Cardiac muscle cell (in vitro differentiated cells and primary cell): ENCODE measurements at regions not wholly inside any gene's neighbourhood (a gene's known extent, or its start where the extent isn't known, plus 50 kb on each side); places are given as distances from the start of the nearest gene placed in this dataset.

Experiments
- DNase-seq, 2 donors: peaks; one replicate each; pipeline versions ENCODE4 v3.0.0 to v3.0.0-alpha.2; 2010 to 2017; ENCODE audit warnings: low read depth in 1 of 2, low spot score in 1 of 2
- H3K27ac ChIP-seq: fragments of 200-600 bp; sonication (generic); 2 replicates; pipeline ENCODE4 v1.5.1; 2016
- H3K27me3 ChIP-seq: fragments of 200-600 bp; sonication (generic); 2 replicates; pipeline ENCODE4 v1.6.0; 2016; ENCODE audit warnings: control low read depth
- H3K36me3 ChIP-seq: fragments of 200-600 bp; sonication (generic); 2 replicates; pipeline ENCODE4 v1.5.1; 2016; ENCODE audit warnings: control low read depth
- H3K4me1 ChIP-seq: fragments of 200-600 bp; sonication (generic); 2 replicates; pipeline ENCODE4 v1.8.1; 2017; ENCODE audit warnings: low read depth, mild to moderate bottlenecking, mixed run types
- H3K4me3 ChIP-seq: fragments of 200-600 bp; sonication (generic); 2 replicates; pipeline ENCODE4 v1.5.1; 2016; ENCODE audit warnings: mild to moderate bottlenecking
- H3K9me3 ChIP-seq: fragments of 200-600 bp; sonication (generic); 2 replicates; pipeline ENCODE4 v1.5.1; 2017; ENCODE audit warnings: low read depth, mild to moderate bottlenecking, control low read depth
- TF ChIP-seq, protein P1 (sequence below): IDR thresholded peaks from 2 replicates; pipeline ENCODE4 v1.5.1; 2012; ENCODE audit warnings: low read depth, mild to moderate bottlenecking, low read length

DNA sequence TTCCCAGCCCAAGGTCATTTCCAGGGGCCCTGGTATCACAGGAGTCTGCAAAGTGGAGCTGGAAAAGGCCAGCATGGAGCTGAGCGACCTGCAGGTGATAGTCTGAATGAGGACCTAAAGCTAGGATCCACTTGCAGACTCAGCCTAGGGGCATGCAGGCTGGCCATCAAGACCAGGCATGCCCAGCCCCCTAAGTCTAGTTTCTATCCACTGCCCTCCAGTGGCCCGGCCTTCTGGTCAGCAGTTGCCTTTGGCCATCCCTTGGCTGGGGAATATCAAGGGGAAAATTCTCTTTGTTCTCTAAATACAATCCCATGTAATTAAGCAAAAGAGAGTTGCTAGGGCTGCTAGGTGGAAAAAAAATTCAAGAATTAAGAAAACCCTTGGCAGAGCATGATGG, 96.3 kb upstream of the LHX5 start:
- Histone ChIP-seq H3K27ac (no peak overlapping the region), H3K4me1 (peaks cover 4% of the 10 kb centered on the region), H3K27me3 (peaks cover 16% of the 10 kb centered on the region), H3K36me3 (no peaks in the 10 kb centered on the region), H3K4me3 (no peak overlapping the region), H3K9me3 (no peaks in the 10 kb centered on the region)
- DNase-seq: no peak
- TF ChIP-seq, protein P1, sequence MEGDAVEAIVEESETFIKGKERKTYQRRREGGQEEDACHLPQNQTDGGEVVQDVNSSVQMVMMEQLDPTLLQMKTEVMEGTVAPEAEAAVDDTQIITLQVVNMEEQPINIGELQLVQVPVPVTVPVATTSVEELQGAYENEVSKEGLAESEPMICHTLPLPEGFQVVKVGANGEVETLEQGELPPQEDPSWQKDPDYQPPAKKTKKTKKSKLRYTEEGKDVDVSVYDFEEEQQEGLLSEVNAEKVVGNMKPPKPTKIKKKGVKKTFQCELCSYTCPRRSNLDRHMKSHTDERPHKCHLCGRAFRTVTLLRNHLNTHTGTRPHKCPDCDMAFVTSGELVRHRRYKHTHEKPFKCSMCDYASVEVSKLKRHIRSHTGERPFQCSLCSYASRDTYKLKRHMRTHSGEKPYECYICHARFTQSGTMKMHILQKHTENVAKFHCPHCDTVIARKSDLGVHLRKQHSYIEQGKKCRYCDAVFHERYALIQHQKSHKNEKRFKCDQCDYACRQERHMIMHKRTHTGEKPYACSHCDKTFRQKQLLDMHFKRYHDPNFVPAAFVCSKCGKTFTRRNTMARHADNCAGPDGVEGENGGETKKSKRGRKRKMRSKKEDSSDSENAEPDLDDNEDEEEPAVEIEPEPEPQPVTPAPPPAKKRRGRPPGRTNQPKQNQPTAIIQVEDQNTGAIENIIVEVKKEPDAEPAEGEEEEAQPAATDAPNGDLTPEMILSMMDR: no peak

DNA sequence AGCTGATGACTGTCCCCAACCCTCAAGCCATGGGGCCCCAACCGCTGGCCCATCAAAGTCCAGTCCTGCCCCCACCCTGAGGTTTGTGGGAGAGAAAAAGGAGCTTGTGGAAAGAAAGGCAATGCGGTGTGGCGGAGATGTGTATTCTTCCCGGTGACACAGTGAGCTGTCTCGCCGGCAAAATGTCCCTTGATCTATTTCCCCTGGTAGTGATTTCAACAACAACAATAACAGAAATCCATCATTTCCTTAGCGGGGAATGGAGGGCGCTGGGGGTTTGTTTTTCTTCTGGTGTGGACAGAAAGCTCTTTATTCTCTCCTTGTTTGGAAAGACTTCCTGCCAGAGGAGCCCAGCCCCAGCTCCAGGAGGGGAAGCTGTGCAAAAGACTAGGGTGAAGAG, 93.7 kb upstream of the LHX5 start:
- no peak for DNase-seq
- Histone ChIP-seq H3K4me1 (peaks cover 4% of the 10 kb centered on the region), H3K36me3 (no peaks in the 10 kb centered on the region), H3K9me3 (no peaks in the 10 kb centered on the region), H3K27me3 (peaks cover 19% of the 10 kb centered on the region), H3K27ac (no peak overlapping the region), H3K4me3 (no peak overlapping the region)
- TF ChIP-seq, protein P1: no peak

DNA sequence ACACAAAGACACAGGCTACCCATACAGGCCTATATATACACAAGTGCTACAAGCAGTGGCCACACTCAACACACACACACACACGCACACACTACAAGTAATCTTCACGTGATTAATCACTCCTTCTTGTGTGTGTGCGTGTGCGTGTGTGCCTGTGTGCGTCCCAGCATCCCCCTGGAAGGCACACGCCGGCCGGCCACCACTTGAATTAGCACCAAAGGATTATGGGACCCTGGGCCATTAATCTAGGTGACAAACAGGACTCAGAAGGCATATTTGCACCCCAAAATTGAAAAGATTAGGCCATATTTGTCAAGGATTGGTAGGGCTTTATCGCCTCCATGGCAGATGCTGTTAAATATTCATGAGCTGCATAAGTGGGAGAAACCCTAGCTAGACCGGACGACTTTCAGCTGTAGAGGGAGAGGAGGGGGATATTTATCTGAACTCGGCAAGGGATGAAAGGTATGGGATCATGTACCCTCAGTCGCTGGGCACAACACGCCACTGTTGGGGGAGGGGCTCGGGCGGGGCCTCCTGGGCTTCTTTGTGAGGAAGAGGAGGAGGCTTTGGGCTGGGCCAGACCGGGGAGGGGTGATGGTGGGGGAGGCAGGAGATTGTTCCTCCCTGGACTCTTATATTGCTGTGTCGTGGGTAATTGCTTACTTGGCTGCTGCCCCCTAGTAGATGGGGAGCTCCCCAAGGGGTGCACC, 89.6 kb upstream of the LHX5 start:
- no peaks in the 10 kb centered on the region for H3K9me3 ChIP-seq
- H3K27me3 ChIP-seq: peaks cover 40% of the 10 kb centered on the region
- H3K36me3 ChIP-seq: no peaks in the 10 kb centered on the region
- no peak overlapping the region for H3K27ac ChIP-seq
- TF ChIP-seq, protein P1: no peak
- no peaks in the 10 kb centered on the region for H3K4me1 ChIP-seq
- H3K4me3 ChIP-seq: no peak overlapping the region
- no peak for DNase-seq

DNA sequence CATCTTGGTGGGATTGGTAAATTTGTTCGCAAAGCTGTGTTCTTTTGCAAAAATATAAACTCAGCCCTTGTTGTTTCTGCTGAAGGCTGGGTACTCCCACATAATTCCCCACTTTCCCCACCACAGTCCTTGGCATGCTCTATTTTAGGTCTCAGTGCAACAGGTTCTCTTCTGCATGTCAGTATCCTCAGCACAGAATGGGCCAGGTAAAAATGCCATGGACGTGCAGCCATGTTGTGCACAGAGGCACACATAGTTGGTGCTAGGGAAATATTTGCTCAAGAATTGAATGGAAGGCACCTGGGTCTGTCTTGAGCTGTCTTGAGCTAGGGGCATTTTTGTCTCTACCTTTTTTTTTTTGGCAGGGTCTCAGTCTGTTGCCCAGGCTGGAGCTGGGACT, 87.8 kb upstream of the LHX5 start:
- H3K27ac ChIP-seq: no peak overlapping the region
- H3K9me3 ChIP-seq: no peaks in the 10 kb centered on the region
- no peaks in the 10 kb centered on the region for H3K36me3 ChIP-seq
- TF ChIP-seq, protein P1: no peak
- no peak for DNase-seq
- peaks cover 40% of the 10 kb centered on the region for H3K27me3 ChIP-seq
- no peaks in the 10 kb centered on the region for H3K4me1 ChIP-seq
- H3K4me3 ChIP-seq: no peak overlapping the region

DNA sequence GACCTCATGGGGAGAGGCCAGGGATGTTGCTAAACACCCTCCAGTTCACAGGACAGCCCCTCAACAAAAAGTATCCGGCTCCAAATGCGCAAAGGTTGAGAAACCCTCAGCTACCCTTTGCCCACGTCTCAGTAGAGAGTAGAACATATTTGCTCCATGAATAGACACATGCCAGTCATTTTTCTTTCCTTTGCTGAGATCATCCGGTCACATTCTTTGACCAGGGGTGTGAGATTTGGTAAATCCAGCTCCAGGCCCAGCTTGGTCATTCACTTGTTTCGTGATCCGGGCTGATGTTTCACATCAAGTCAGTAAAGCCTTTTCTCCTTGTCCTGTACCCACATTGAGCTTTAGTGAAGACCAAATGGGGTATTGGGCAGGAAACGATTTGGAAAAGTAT, 83.6 kb upstream of the LHX5 start:
- no peaks in the 10 kb centered on the region for H3K4me1 ChIP-seq
- TF ChIP-seq, protein P1: no peak
- no peaks in the 10 kb centered on the region for H3K9me3 ChIP-seq
- DNase-seq: no peak
- H3K36me3 ChIP-seq: no peaks in the 10 kb centered on the region
- no peak overlapping the region for H3K4me3 ChIP-seq
- H3K27ac ChIP-seq: no peak overlapping the region
- H3K27me3 ChIP-seq: peaks cover 31% of the 10 kb centered on the region
